ENCODE measurements at regions not wholly inside any gene's neighbourhood (a gene's known extent, or its start where the extent isn't known, plus 50 kb on each side); places are given as distances from the start of the nearest gene placed in this dataset.

DNA sequence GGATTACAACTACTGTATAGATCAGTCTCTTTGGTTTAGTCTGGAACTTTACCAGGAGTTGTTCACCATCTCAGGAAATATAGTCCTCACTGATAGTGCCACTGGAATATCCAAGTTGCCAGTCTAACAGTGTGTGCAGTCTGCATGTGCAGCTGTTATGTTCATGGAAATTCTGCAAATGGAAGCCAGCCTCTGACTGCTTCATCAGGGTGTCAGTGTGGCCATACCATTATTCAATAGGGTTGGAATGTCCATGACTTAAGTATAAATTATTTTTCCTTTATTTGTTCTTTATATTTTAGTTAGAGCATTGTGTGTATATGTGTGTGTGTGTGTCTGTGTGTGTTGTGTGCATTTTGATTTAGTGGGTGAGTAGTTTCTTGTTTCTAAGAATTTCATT lies 51.8 kb downstream of the C11orf96 start:
- no peak overlapping the region for H3K4me3 Mint-ChIP-seq
- peaks cover 3% of the 10 kb centered on the region for H3K36me3 Mint-ChIP-seq (ENCODE audit: insufficient read depth)
- no peak for DNase-seq
- no peak for ATAC-seq (replicated peaks)
- H3K27me3 Mint-ChIP-seq: peaks cover 15 to 63% of the 10 kb centered on the region in 2 donors
- H3K27ac Mint-ChIP-seq: no peak overlapping the region
- H3K9me3 Mint-ChIP-seq: no peaks in the 10 kb centered on the region
- H3K4me1 Mint-ChIP-seq (ENCODE audit: low read depth in 2 of 2): peaks cover 0 to 2% of the 10 kb centered on the region in 2 donors

- no peak overlapping the region for H3K27ac Mint-ChIP-seq
- ATAC-seq (replicated peaks): no peak
- peaks cover 18 to 50% of the 10 kb centered on the region in 2 donors for H3K27me3 Mint-ChIP-seq
- H3K4me3 Mint-ChIP-seq: no peak overlapping the region
- H3K4me1 Mint-ChIP-seq (ENCODE audit: low read depth in 2 of 2): peaks cover 0 to 2% of the 10 kb centered on the region in 2 donors
- no peaks in the 10 kb centered on the region for H3K9me3 Mint-ChIP-seq
- peaks cover 3% of the 10 kb centered on the region for H3K36me3 Mint-ChIP-seq (ENCODE audit: insufficient read depth)
- no peak for DNase-seq
These were observed 51.5 kb upstream of the ACCSL start for GRCh38 chr11:43996318-43996717.

DNA sequence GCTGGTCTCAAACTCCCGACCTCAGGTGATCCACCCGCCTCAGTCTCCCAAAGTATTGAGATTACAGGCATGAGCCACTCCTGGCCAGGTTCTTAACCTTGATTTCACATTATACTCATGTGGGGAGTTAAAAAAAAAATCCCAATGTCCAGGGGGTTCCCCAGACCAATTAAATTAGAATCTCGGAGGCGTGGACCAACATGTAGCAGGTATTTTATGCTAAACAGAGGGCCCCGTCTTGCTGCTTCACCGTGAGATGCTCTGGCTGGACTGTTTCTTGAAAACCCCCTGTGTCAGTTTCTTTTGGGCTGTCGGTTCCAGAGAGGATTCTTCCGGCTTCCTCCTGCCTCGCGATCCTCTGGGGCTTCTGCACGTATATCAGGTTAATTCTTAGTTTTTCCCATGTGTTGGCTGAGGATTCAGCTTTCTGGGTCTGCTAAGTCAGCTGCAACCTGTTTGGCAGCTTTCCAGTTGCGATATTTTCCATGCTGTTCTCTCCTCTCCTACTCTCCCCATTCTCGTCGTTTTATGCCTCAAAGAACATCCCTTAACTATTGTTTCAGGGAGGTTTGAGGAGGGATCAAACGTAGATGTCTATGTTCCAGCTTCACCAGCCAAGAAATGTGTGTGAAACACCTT lies 50.6 kb upstream of the ACCSL start:
- Mint-ChIP-seq H3K36me3 (ENCODE audit: insufficient read depth) (peaks cover 3% of the 10 kb centered on the region), H3K4me1 (ENCODE audit: low read depth in 2 of 2) (peaks cover 0 to 2% of the 10 kb centered on the region in 2 donors), H3K4me3 (no peak overlapping the region), H3K27ac (no peak overlapping the region), H3K27me3 (peaks cover 18 to 52% of the 10 kb centered on the region in 2 donors), H3K9me3 (no peaks in the 10 kb centered on the region)
- no peak for ATAC-seq (replicated peaks)
- DNase-seq: no peak

Data from effector memory CD8-positive, alpha-beta T cell (primary cell).